Activated CD4-positive, alpha-beta T cell treated with anti-CD3 and anti-CD28 coated beads, Interleukin-2, Interleukin-6, amounts not matched to agents 100 ng/mL and 50 ng/mL, durations not matched to agents 16 hours and 8 hours (primary cell): ENCODE measurements at regions not wholly inside any gene's neighbourhood (a gene's known extent, or its start where the extent isn't known, plus 50 kb on each side); places are given as distances from the start of the nearest gene placed in this dataset.
"Not testable (repeated sequence)": the region's sequence is repeated elsewhere in the genome, so short reads cannot be mapped to it uniquely, and the experiment has no call there.

Experiments
- DNase-seq: peaks from one replicate; pipeline ENCODE4 v3.0.0-alpha.2; 2020

- DNase-seq, result no peak
Observed at GRCh38 chr17:65301184-65301583, 164.0 kb downstream of the RGS9 start.

GRCh38 chr17:65297916-65298315, 160.7 kb downstream of the RGS9 start:
- DNase-seq, result no peak

- no peak for DNase-seq
Observed at GRCh38 chr17:65297384-65297783, 160.2 kb downstream of the RGS9 start.

GRCh38 chr17:65294181-65294719, 157.1 kb downstream of the RGS9 start:
- peak; percentile 68 for DNase-seq

- no peak for DNase-seq
Observed at GRCh38 chr17:65293584-65294180, 156.5 kb downstream of the RGS9 start.

GRCh38 chr17:65292430-65292829, 155.3 kb downstream of the RGS9 start:
- no peak for DNase-seq

- not testable (repeated sequence) for DNase-seq
Observed at GRCh38 chr17:65291301-65291700, 154.1 kb downstream of the RGS9 start.

GRCh38 chr17:65290616-65291015, 153.4 kb downstream of the RGS9 start:
- DNase-seq, result no peak

- no peak for DNase-seq
Observed at GRCh38 chr17:65290056-65290455, 152.9 kb downstream of the RGS9 start.

- no peak for DNase-seq
Observed at GRCh38 chr17:65287040-65287439, 149.9 kb downstream of the RGS9 start.

- DNase-seq, result no peak
Observed at GRCh38 chr17:65283704-65284103, 146.5 kb downstream of the RGS9 start.

- no peak for DNase-seq
Observed at GRCh38 chr17:65279456-65279855, 142.3 kb downstream of the RGS9 start.

- DNase-seq, result no peak
Observed at GRCh38 chr17:65278820-65279184, 141.6 kb downstream of the RGS9 start.

- no peak for DNase-seq
Observed at GRCh38 chr17:65278050-65278819, 141.1 kb downstream of the RGS9 start.

GRCh38 chr17:65277576-65277975, 140.4 kb downstream of the RGS9 start:
- no peak for DNase-seq
